HUDEP-2 (cell line): ENCODE measurements at regions not wholly inside any gene's neighbourhood (a gene's known extent, or its start where the extent isn't known, plus 50 kb on each side); places are given as distances from the start of the nearest gene placed in this dataset.

Experiments used
- DNase-seq, 76 experiments: peaks; one replicate each; lab custom pipeline; 2025; ENCODE audit not compliant: unreplicated experiment in 76 of 76; lab: John Stamatoyannopoulos, UW

DNA sequence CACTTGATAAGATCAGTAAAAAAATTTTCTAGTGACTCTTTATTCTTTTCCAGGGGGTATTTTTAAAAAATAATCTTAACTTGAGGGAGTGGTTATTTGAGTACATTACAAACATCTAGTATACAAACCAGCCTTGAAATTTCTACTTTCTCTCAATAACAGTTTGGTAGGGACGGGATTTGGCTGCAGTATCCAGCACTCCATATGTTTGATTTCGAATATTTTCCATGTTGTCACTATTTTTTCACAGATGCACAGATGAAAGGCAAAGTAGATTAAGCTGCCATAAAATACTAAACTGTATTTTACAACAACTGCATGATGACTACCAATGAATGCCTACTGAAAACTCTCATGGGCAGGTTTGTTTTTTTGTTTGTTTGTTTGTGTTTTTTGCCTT is 225.0 kb downstream of the COX7B2 start:
- no peak for DNase-seq

DNA sequence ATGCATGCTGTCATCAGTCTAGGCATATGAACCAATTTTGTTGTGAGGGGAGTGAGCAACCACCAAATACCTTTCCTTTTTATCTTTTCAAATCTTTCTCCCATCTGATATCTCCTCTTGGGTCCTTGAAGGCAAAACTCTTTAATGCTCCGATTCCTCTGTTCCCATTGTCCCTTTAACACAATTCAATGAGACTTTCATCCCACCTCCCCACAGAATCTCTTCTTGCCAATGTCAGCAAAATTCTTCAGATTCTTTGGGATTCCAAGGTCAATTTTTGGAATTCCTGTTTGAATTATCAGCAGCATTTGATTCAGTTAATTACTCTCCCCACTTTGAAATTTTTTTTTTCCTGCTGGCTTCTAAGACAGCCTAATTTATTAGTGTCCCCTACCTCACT is 232.7 kb downstream of the COX7B2 start:
- DNase-seq = no peak

- DNase-seq = no peak
Measured at GRCh38 chr4:46674326-46674725, 234.7 kb downstream of the COX7B2 start.

DNA sequence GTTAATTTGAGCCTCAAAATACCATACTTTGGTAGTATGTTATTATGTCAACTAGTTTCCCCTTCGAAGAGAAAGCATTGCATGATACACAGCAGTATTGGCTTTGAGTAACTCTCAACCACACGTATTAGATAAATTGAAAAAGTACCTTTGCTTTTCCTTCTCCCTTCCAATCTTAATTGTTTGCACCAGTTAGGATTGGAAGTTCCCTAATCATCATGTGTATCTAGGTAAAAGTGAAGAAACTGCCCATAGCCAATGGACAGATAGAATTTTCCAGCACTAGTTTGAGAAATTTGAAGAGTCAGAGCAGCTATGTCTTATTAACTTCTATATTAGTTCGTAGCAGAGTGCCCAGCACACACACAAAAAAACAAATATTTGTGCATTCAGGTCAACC is 241.3 kb downstream of the COX7B2 start:
- DNase-seq = no peak

DNA sequence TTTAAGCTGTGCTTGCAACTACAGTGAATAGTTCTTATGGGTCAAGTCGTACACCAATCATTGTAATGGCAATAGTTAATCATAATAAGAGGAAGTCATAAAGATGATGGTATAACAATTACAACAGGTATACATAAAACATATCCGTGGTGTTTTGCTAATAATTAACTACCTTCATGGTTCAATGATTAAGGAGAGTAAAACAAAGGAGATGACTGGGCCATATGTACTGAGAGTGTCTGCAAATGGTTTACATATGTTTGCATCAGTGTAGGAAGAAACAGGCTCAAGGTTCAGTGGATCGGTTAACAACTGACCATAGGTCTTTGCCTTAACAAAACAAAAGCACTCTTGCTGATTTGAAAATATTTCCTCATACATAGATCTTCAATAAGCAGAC is 253.0 kb downstream of the COX7B2 start:
- no peak for DNase-seq

- DNase-seq = no peak
Measured at GRCh38 chr4:46653842-46654241, 255.2 kb downstream of the COX7B2 start.

GRCh38 chr4:46649390-46649789 is 259.5 kb upstream of the GABRA2 start:
- no peak for DNase-seq

- peak in 37 of 76 experiments; percentile 1 to 62 (median 7) for DNase-seq
Measured at GRCh38 chr4:46648088-46648744, 258.3 kb upstream of the GABRA2 start.

DNA sequence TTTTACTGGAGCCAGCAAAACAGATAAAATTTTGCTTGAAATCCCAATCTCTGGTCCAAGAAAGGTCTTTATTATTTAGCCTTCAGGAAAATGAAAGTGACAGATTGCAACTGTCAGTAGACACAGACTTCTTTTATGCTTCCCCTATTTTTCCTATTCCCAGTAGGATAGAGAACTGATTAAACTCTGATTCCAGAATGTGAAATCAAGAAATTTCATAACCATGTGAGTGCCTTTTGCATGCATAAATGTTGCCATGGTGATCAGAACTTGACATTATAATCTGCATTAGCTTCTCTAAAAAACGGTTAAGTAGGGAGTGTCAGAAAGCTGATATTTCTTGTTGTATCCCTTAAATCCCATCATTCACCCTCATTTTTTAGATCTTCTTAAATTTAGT is 255.2 kb upstream of the GABRA2 start:
- DNase-seq = no peak
